GM19240 (cell line): ENCODE measurements at regions not wholly inside any gene's neighbourhood (a gene's known extent, or its start where the extent isn't known, plus 50 kb on each side); places are given as distances from the start of the nearest gene placed in this dataset.
"Not testable (repeated sequence)": the region's sequence is repeated elsewhere in the genome, so short reads cannot be mapped to it uniquely, and the experiment has no call there.

Experiments
- DNase-seq: peaks from one replicate; pipeline ENCODE4 v3.0.0; 2011; ENCODE audit warnings: low spot score; ENCODE audit not compliant: insufficient read length

DNA sequence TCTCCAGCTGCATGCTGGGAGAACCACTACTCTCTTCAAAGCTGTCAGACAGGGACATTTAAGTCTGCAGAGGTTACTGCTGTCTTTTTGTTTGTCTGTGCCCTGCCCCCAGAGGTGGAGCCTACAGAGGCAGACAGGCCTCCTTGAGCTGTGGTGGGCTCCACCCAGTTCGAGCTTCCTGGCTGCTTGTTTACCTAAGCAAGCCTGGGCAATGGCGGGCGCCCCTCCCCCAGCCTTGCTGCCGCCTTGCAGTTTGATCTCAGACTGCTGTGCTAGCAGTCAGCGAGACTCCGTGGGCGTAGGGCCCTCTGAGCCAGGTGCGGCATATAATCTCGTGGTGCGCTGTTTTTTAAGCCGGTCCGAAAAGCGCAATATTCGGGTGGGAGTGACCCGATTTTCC, 215.0 kb downstream of the STIM2 start:
- DNase-seq = not testable (repeated sequence)

DNA sequence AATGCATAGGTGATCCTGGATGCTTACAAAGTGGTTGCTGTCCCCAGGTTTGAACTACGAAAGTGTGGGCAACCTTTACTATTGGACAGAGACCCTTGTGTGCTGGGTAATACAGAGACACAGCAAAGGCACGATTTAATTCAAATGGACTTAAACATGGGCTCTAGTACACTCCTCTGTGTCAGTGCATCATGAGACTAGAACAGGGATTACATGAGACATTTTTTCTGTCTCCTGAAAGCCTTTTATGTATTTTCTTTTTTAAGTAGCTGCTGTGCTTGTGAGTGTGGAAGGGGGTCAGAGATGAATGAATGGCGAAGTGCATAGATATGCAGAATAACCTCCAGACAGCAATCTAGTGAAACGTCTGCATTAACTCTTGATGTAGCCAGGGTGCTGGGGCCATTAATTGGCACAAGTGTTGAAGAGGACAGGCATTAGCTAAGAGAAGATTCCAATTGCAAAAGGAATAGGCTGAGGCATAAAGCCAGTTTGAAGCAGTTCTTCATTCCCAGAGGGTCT, 218.4 kb downstream of the STIM2 start:
- no peak for DNase-seq

DNA sequence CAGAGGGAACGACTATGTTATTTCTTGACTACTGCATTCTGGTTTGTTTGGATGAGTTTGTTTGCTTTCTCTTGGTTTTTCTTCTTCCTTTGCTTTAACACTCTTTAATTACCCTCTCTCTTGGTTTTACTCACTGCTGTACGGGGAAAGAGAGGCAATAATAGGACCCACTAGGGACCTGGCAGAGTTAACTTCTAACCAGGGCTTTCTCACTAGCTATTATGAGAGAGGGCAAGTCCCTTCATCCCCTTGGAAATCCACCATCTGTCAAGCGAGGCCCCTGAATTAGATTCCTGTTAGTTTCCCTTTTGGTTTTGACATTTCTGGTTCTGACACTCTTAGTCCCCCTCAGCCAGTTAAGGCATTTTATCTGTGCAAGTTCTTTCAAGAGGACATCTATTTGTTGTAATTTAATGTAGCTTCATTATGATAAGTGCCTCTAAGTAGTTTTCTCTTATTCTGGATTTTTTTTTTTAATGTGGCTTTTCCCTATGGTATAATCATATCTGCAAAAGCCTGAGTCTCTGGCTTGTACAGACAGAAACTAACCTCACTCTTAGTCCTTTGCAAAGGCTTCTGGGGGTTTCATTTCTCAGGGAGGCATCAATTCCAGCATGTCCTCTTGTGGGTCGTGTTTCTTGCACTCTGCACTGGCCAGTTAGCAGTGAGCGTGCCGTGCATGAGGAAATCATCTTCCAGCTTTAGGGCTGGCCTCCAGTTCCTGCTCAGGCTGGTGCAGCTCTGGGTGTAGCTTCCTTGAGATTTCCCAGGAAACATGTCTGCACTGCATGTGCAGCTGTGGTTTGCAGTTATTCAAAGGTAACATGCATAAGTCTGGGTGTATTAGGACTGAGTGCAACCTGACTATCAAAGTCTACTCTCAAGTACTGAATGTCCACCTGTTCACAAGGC, 221.3 kb downstream of the STIM2 start:
- DNase-seq = peak; percentile 14

DNA sequence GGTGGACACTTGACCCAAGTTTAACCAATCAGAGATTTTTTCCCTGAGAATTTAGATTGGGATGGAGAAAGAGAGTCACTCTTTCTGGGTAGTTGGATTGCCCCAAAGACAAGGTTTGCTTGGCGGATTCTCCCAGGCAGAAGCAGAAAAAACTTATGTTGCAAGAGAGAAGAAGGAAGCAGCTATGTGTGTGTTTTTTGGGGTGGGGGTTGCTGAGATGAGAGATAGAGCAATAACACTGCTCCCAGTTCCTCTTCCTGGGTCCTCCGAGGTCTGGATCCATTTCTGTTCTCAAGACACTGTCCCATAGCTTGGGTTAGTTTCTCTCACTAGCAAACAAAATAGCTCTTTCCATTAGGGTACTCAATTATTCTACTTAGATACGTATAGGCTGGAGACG, 222.1 kb downstream of the STIM2 start:
- no peak for DNase-seq

DNA sequence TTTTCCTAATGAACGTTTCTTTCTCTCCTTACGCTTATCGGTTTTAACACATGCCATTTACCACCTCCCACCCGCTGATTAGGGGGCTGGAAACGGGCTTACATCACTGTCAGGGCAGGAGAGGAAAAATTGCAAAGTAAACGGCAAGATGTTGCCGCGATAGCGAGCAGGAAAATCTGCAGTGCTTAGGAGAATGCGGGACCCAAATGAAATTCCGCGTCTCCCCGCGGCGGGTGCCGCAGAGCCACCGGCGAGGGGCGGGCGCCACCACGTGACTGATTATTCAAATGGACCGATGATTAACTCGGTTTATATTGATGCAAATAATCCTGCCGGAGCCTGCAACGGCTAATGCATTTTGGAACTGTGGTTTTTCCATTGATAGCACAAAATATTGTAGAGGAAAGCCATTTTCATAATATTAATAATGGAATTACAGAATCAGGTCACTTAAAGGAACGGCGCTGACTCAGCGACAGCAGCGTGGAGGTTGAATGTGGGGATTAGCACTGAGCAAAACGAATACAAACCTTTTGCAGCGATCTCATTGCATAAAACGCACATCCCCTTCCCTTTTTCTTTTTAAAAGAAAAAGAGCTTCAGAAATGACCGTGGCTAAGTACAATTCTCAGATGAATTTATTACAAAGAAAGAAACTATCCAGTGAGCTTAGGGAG, 224.2 kb downstream of the STIM2 start:
- no peak for DNase-seq

DNA sequence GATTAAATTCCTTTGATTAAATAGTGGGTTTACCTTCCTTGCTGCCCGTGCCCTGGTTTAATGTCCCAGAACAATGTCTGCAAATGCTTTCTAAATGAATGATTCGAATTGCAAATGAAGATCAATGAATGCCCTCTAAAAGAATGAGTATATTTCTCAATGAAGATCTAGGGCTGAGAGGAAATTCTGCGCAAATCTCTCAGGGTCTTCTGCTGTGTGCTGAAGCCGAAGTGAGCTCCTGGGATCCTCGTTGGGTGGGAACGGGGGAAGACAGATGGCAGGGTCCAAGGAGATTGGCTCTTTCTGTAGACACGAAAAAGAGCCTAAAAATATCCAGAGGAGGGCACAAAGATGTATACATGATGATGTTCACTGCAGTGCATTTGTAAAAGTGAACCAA, 224.8 kb downstream of the STIM2 start:
- DNase-seq = no peak

DNA sequence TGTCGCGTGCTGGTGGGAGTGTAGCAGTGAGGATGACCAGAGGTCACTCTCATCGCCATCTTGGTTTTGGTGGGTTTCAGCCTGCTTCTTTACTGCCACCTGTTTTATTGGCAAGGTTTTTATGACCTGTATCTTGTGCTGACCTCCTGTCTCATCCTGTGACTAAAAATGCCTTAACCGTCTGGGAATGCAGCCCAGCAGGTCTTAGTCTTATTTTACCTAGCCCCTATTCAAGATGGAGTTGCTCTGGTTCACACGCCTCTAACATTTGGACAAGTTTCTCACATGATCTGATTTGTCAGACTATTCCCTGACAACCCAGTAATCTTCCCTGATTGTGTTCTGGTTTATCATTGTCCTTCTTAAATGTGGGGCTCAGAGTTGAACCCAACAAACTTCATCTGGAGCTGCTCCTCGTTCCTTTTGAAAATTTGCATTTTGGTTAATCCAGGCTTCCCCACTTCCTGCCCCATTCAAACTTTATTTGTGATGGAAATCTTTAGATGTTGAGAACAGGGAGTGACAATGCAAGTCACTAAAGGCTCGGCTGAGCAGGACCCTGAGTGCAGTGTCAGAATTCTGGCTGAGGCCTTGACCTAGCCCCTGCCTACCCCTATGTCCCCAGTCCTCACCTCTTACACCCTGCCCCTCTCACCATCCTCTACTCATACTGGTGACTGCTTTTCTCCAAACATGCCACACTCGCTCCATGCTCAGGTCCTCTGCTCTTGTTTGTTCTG, 226.8 kb downstream of the STIM2 start:
- DNase-seq = no peak

DNA sequence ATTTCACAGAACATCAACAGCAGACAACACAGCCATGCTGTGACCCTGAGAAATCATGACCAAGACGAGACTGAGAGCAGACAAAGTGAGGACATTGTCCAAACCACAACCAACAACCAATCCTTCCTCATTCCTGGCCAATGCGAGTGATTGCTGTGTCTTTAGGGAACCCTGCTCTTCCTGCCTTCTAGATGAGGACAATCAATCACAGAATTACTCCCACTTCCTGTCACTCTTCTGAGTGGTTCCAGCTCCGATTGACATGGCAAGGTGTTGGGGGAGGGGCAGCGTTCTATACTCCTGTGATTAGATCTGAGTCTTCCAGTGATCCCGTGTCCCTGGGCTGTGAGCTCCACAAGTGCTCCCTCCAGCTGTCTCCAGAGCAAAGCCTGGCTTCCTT, 227.8 kb downstream of the STIM2 start:
- DNase-seq = no peak

DNA sequence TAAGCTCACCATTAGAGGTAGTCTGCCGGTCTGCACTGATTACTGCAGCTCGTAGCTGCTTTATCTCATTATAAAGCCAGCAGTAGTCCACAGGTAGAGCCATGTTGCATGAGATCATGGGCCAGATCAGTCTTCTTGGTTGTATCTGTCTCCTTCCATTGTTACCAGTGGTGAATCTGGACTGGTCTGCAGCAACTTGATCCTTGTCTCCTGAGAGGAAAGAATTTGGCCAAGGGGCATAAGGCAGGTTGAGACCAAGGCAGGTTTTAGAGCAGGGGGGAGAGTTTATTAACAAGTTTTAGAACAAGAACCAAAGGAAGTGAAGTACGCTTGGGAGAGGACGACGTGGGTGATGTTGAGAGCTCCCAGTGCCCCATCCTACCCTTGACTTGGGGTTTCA, 228.5 kb downstream of the STIM2 start:
- no peak for DNase-seq

DNA sequence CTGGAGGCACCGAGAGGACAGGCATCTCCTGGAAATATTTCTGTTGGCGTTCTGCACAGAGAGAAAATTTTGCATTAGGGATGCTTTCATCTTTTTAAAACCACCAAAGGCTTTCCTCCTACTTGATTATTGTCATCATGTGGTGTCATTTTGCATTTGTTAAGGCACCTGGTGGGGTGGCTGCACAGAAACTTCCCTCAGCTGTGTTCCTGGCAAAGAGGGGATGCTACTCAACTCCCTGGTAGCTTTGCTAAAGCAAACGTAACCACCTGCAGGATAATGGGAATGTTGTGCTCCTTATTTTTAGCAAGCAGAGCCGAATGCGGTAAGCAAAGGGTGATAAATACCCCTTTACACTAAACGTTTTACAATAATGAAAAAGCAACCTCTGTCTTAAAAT, 229.8 kb downstream of the STIM2 start:
- no peak for DNase-seq

DNA sequence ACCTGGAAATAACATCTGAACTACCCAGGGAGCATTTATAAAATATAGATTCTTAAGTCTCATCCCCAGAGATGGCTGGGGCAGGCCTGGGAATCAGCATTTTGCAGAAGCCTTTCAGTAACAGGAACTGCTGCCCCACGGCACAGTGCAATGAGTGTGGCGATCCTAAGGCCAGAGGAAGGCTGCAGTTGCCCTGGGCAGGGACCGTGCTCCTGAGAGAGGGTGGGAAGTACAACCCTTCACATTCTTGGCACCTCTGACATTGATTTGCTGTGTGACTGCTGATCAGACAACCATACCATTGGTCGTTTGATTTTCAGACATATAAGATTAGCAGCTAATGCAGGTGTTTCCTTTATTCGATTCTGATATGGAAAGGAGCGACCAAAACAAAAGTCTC, 233.6 kb downstream of the STIM2 start:
- no peak for DNase-seq

DNA sequence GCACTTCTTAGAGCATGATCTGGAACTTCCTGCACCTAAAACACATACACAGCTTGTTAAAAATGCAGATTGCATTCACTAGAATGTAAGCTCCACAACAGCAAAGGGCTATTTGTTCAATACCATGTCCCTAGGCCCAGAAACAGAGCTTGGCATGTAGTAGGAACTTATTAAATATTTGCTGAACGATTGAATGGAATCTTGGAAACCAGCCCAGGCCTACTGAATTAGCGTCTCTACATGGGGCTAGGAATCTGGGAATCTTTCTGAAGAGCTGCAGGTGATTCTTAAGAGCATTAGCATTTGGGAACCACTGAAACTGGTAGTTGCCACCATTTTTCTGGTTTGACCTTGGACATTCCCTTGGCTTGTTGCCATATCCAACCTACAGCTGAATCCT, 234.1 kb downstream of the STIM2 start:
- DNase-seq = no peak

DNA sequence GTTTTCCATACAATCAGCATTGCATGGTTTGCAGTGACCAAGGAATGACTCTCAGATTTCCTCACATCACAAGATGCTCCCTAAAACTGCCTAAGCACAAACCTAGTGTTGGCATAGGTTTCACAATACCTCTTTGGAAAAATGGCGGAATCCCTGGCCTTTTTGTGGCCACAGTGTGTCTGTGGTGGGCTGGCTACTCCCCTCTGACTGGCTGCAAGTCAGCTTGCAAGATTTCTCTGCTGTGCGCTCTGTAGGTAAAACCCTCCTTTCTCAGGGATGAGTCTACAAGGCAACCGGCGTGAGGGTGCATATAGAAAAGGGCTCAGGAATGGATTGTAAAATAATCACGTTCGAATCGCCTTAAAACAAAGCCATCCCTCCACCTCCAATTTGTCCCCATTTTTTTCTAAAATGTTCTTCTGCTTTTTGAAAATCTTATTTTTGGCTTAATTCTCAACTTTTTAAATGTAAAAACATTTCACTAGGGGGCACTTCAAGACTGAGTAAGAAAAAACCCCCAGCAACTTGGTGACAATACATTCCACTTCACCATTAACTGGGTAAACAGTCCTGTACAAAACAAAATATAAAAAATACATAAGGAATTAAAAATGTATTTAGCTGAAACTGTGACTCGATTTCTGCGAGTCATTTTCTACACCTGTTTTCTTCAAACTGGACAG, 235.6 kb downstream of the STIM2 start:
- no peak for DNase-seq

DNA sequence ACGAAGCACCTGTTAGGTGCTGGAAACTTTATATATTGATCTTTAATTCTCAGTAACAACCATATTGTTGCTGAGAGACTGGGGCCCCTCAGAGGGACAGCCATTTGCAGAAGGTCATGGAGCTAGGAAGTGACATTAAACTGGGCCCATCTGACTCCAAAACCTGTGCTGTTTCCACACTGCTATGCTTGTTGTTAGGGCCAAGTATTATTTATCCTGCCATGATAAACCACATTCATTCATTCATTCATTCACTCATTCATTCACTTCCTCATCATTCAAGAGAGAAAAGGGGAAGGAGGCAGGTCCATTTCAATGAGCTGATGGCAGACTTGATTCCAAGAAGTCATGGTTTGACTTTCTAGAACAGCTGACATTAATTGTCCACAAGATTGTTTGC, 237.4 kb downstream of the STIM2 start:
- no peak for DNase-seq

DNA sequence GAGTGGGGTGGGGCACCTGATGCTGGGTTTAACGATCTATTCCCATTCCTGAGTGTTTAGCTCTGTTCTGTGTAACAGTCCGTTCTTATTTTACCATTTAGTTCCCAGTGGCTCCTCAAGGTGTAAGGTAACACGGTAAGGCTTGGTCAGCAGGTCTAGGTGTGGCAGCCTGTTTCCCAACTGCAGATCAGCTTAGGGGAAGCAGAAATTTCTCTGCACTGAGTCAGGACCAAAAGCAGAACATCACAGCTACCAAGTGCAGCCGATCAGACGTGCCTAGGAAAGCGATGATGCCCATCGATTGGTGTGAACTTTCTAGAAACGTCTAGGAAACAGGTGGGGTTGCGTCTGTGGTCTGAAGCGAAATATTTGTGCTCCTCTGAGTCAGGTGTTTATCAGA, 240.1 kb downstream of the STIM2 start:
- no peak for DNase-seq

DNA sequence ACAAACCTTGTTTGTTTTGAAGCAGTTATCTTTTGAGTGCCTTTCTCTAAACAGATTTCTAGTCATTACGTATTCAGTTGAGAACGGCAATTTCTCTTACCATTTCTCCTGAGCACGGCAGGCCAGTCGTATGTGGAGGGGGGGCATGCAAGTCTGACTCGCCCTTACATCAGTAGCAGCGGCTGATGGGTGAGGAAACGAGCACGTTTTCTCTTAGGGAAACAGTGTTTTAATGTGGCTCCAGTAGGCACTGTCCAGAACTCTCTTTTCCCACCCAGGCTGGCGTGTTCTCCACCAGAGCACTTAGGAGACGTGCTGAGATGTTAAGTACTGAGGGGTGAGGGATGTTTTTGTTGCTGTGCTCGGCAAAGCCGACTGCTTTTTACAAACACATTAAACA, 240.5 kb downstream of the STIM2 start:
- no peak for DNase-seq

DNA sequence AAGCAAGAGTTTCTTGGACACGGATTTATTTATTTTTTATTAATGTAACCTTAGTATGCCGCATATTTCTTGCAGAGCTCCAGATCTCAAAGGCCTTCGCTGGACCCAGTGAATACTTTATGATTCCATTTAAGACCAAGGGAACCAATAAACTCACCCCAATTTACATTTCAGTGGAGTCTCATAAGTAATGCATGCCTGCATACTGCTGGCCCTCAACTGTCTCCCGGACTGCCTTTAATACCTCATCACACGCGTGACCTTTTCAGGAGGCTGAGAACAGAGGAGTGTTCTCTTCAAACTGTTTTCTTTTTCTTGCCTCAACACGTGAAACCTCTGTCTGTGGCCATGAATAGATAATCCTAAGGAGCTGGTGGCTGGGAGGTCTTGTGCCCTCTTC, 240.9 kb downstream of the STIM2 start:
- DNase-seq = no peak

DNA sequence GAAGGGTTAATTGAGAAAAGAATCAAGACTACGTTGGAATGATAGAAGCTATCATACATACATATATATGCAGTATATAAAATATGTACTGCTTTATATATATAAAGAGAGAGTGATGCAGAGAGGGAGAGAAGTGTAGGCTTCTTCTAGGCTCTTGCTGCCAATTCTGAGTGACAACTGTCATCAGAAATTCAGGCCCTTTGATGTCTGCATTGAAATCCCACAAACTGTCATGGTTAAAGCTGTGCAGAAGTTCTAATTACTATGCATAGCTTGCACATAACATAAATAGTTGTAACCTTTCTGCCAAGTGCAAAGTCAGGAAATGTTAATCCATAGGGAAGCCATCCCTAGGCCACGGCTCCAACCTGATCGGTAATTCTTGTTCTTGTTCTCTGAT, 251.0 kb downstream of the STIM2 start:
- DNase-seq = no peak

DNA sequence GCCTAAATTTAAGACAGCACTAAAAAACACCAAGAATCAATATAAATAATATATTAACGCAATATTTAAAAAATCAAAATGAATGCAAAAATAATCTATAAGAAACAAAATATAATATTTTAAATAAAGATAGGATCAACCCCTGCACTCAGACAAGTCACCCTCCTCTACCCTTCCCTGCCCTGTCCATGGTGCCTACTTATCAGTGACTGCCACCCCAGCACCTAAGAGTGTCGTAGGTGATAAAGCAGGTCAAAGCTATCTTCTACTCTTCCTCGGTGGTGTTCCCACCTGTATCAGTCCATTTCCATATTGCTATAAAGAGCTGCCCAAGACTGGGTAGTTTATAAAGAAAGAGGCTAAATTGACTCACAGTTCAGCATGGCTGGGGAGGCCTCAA, 251.9 kb downstream of the STIM2 start:
- DNase-seq = no peak

DNA sequence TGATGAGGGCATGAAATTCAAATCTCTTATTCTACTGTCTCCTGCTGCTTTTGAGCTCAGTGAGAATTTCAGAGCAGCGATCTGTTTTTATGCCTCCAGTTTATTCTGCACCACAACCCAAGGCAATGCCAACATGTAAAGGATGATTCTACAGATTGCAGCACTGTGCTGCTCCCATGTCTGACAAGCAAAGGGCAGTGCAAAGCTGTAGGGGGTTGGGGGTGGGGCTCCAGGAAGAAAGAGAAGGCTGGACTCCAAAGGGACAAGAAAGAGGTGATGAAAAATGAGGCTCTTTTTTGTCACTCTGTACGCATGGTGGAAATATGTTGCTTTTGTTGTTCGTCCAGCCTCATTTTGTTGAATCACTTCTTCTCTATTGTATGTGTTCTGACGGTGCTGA, 254.6 kb downstream of the STIM2 start:
- DNase-seq = no peak

DNA sequence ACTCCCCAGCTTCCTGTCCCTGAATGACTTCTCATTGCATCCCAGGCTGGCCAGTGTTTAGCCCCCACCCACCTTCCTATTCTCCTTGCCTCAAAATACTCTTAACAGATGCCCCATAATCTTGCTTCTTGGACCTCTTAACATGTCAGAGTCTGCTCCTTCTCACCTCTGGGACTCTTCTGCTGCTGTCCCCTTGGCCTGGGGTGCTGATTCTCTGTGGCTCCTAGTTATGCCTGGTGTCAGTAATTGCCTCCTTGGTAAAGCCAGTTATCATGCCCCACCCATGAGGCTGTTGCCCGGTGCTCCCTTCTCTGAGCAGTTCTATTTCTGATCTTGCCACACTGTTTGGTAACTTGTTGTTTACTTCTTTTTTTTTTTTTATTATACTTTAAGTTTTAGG, 256.8 kb downstream of the STIM2 start:
- no peak for DNase-seq
